ENCODE measurements at regions not wholly inside any gene's neighbourhood (a gene's known extent, or its start where the extent isn't known, plus 50 kb on each side); places are given as distances from the start of the nearest gene placed in this dataset.
"Not testable (repeated sequence)": the region's sequence is repeated elsewhere in the genome, so short reads cannot be mapped to it uniquely, and the experiment has no call there.

DNA sequence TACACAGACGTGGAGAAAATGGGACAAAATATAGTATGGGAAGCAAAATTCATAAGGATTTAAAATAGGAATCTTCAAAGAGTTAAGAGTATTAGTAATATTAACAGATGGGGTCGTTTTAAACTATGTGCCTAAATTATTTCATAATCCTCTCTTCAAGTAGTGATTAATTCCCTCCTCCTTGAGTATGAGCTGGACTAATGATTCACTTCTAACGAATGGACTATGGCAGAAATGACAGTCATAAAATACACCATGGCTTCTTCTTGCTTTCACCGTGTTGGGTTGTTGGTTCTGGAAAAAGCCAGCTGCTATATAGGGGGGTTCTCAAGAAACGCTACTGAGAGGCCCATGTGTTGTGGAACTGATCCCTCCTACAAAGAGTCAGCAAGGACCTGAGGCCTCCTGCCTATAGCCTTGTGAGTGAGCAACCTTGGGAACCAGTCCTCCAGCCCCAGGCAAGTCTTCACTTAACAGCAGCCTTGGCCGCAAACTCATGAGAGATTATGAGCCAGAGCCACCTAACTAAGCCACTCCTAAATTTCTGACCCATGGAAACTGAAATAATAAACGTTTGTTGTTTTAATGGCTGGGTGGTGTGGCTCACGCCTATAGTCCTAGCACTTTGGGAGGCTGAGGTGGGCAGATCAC lies 64.8 kb upstream of the ABHD2 start:
- no peak overlapping the region for H3K9ac ChIP-seq (ENCODE audit: low read length in 5 of 5)
- H3K9me3 ChIP-seq (ENCODE audit: control insufficient read depth in 5 of 5, low read length in 5 of 5): peaks cover 0 to 16% (median 7%) of the 10 kb centered on the region in 5 donors
- H3K4me3 ChIP-seq (ENCODE audit: low read depth in 1 of 5, low read length in 5 of 5): no peak overlapping the region
- peaks cover 1 to 24% (median 17%) of the 10 kb centered on the region in 5 donors for H3K4me1 ChIP-seq (ENCODE audit: control insufficient read depth in 5 of 5, insufficient read depth in 5 of 5, low read length in 5 of 5)
- no peaks in the 10 kb centered on the region for H3K36me3 ChIP-seq (ENCODE audit: control insufficient read depth in 5 of 5, insufficient read depth in 5 of 5, low read length in 5 of 5)
- no peak overlapping the region for H3K27ac ChIP-seq (ENCODE audit: low read depth, low read length)
- no peaks in the 10 kb centered on the region for H3K27me3 ChIP-seq (ENCODE audit: control insufficient read depth in 5 of 5, insufficient read depth in 4 of 5, low read length in 5 of 5)

DNA sequence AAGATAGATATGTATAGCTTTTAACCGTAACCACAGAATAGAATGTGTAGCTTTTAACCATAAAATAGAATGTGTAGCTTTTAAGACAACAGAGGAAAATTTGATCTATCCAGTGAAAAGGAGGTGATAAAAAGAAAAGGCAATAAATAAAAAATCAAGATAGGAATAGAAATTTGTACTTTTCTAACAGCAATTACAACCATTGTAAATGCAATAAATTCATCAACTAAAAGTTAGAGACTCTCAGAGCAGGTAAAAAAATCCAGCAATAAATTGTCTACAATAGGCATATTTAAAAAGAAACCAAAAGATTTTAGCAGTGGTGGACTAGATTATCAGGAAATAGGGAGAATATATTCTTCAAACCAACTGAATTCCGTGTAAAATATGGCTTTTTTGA lies 63.8 kb upstream of the ABHD2 start:
- H3K9me3 ChIP-seq (ENCODE audit: control insufficient read depth in 5 of 5, low read length in 5 of 5): peaks cover 0 to 16% (median 7%) of the 10 kb centered on the region in 5 donors
- no peak overlapping the region for H3K4me3 ChIP-seq (ENCODE audit: low read depth in 1 of 5, low read length in 5 of 5)
- H3K27me3 ChIP-seq (ENCODE audit: control insufficient read depth in 5 of 5, insufficient read depth in 4 of 5, low read length in 5 of 5): no peaks in the 10 kb centered on the region
- no peak overlapping the region for H3K27ac ChIP-seq (ENCODE audit: low read depth, low read length)
- H3K9ac ChIP-seq (ENCODE audit: low read length in 5 of 5): no peak overlapping the region
- peaks cover 0 to 16% (median 8%) of the 10 kb centered on the region in 5 donors for H3K4me1 ChIP-seq (ENCODE audit: control insufficient read depth in 5 of 5, insufficient read depth in 5 of 5, low read length in 5 of 5)
- no peaks in the 10 kb centered on the region for H3K36me3 ChIP-seq (ENCODE audit: control insufficient read depth in 5 of 5, insufficient read depth in 5 of 5, low read length in 5 of 5)

DNA sequence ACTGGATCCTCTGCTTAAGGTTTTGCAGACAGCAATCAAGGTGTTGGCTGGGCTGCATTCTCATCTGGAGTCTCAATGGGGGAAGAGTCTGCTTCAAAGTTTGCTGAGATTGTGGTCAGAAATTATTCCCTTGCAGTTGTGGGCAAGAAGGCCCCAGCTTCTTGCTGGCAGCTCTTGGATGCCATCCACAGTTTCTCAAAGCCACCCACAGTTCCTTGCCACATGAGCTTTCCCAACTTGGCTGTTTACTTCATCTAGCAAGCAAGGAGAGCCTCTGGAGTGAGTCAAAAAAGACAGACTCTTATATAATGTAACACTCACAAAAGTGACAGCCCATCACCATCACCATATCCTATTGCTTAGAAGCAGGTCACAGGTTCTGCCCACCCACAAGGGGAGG lies 62.1 kb upstream of the ABHD2 start:
- Histone ChIP-seq H3K27me3 (ENCODE audit: control insufficient read depth in 5 of 5, insufficient read depth in 4 of 5, low read length in 5 of 5) (no peaks in the 10 kb centered on the region), H3K4me1 (ENCODE audit: control insufficient read depth in 5 of 5, insufficient read depth in 5 of 5, low read length in 5 of 5) (peaks cover 0 to 10% (median 2%) of the 10 kb centered on the region in 5 donors), H3K9ac (ENCODE audit: low read length in 5 of 5) (no peak overlapping the region), H3K4me3 (ENCODE audit: low read depth in 1 of 5, low read length in 5 of 5) (no peak overlapping the region), H3K9me3 (ENCODE audit: control insufficient read depth in 5 of 5, low read length in 5 of 5) (peaks cover 0 to 16% (median 7%) of the 10 kb centered on the region in 5 donors), H3K36me3 (ENCODE audit: control insufficient read depth in 5 of 5, insufficient read depth in 5 of 5, low read length in 5 of 5) (no peaks in the 10 kb centered on the region), H3K27ac (ENCODE audit: low read depth, low read length) (no peak overlapping the region)

GRCh38 chr15:89028036-89028435 lies 60.2 kb upstream of the ABHD2 start:
- no peak overlapping the region for H3K27ac ChIP-seq (ENCODE audit: low read depth, low read length)
- H3K9me3 ChIP-seq (ENCODE audit: control insufficient read depth in 5 of 5, low read length in 5 of 5): peaks cover 0 to 16% (median 7%) of the 10 kb centered on the region in 5 donors
- no peak overlapping the region for H3K4me3 ChIP-seq (ENCODE audit: low read depth in 1 of 5, low read length in 5 of 5)
- H3K9ac ChIP-seq (ENCODE audit: low read length in 5 of 5): no peak overlapping the region
- no peaks in the 10 kb centered on the region for H3K36me3 ChIP-seq (ENCODE audit: control insufficient read depth in 5 of 5, insufficient read depth in 5 of 5, low read length in 5 of 5)
- no peaks in the 10 kb centered on the region for H3K27me3 ChIP-seq (ENCODE audit: control insufficient read depth in 5 of 5, insufficient read depth in 4 of 5, low read length in 5 of 5)
- no peaks in the 10 kb centered on the region for H3K4me1 ChIP-seq (ENCODE audit: control insufficient read depth in 5 of 5, insufficient read depth in 5 of 5, low read length in 5 of 5)

DNA sequence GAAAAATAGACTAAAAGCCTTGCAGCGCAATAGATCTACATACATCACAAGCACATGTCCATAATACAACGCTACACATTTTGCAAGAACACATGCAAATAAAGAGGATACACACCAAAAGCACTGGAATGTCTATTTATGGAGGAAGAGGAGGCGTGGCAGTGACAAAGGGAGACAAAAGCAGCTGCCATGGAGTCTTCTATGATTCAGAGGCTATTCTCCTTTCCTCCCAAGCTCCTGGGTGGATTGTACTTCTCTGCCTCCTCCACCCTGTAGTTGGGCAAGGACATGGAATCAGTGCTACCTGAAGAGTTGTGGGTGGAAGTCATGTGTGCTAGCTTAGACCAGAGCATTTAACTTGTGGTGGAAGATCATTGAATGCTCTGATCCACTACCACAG lies 57.9 kb upstream of the ABHD2 start:
- H3K4me1 ChIP-seq (ENCODE audit: control insufficient read depth in 5 of 5, insufficient read depth in 5 of 5, low read length in 5 of 5): peaks cover 0 to 6% (median 4%) of the 10 kb centered on the region in 5 donors
- peaks cover 0 to 9% (median 7%) of the 10 kb centered on the region in 5 donors for H3K9me3 ChIP-seq (ENCODE audit: control insufficient read depth in 5 of 5, low read length in 5 of 5)
- H3K27ac ChIP-seq (ENCODE audit: low read depth, low read length): no peak overlapping the region
- H3K36me3 ChIP-seq (ENCODE audit: control insufficient read depth in 5 of 5, insufficient read depth in 5 of 5, low read length in 5 of 5): no peaks in the 10 kb centered on the region
- H3K9ac ChIP-seq (ENCODE audit: low read length in 5 of 5): no peak overlapping the region
- H3K4me3 ChIP-seq (ENCODE audit: low read depth in 1 of 5, low read length in 5 of 5): no peak overlapping the region
- no peaks in the 10 kb centered on the region for H3K27me3 ChIP-seq (ENCODE audit: control insufficient read depth in 5 of 5, insufficient read depth in 4 of 5, low read length in 5 of 5)

GRCh38 chr15:89031637-89032285 lies 56.5 kb upstream of the ABHD2 start:
- not testable (repeated sequence) for H3K27ac ChIP-seq (ENCODE audit: low read depth, low read length); H3K4me1 ChIP-seq (ENCODE audit: control insufficient read depth in 5 of 5, insufficient read depth in 5 of 5, low read length in 5 of 5); H3K36me3 ChIP-seq (ENCODE audit: control insufficient read depth in 5 of 5, insufficient read depth in 5 of 5, low read length in 5 of 5); H3K9ac ChIP-seq (ENCODE audit: low read length in 5 of 5); H3K27me3 ChIP-seq (ENCODE audit: control insufficient read depth in 5 of 5, insufficient read depth in 4 of 5, low read length in 5 of 5); H3K4me3 ChIP-seq (ENCODE audit: low read depth in 1 of 5, low read length in 5 of 5); H3K9me3 ChIP-seq (ENCODE audit: control insufficient read depth in 5 of 5, low read length in 5 of 5)

- no peaks in the 10 kb centered on the region for H3K9me3 ChIP-seq (ENCODE audit: control insufficient read depth in 5 of 5, low read length in 5 of 5)
Observed at GRCh38 chr15:89034305-89034704, 54.0 kb upstream of the ABHD2 start.

DNA sequence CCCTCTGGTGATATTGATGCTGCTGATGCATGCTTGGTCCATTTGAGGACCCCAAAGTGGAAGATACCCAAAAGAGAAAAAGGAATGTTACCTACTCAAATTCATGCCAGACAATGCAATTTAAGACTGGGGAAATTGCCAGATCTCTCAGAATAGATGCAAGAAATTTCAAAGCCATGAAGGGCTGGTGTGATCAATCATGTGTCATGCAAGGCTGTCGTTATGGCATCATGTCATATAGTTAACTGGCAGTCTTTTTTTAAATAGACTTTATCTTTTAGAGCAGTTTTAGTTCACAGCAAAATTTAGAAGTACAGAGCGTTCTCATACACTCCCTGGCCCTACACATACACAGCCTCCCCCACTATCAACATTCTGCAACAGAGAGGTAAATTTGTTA lies 53.1 kb upstream of the ABHD2 start:
- no peaks in the 10 kb centered on the region for H3K27me3 ChIP-seq (ENCODE audit: control insufficient read depth in 5 of 5, insufficient read depth in 4 of 5, low read length in 5 of 5)
- peaks cover 0 to 12% (median 4%) of the 10 kb centered on the region in 5 donors for H3K4me1 ChIP-seq (ENCODE audit: control insufficient read depth in 5 of 5, insufficient read depth in 5 of 5, low read length in 5 of 5)
- no peak overlapping the region for H3K9ac ChIP-seq (ENCODE audit: low read length in 5 of 5)
- no peaks in the 10 kb centered on the region for H3K36me3 ChIP-seq (ENCODE audit: control insufficient read depth in 5 of 5, insufficient read depth in 5 of 5, low read length in 5 of 5)
- no peak overlapping the region for H3K4me3 ChIP-seq (ENCODE audit: low read depth in 1 of 5, low read length in 5 of 5)
- no peak overlapping the region for H3K27ac ChIP-seq (ENCODE audit: low read depth, low read length)
- H3K9me3 ChIP-seq (ENCODE audit: control insufficient read depth in 5 of 5, low read length in 5 of 5): no peaks in the 10 kb centered on the region

More at GRCh38 chr15:89034305-89034704, 54.0 kb upstream of the ABHD2 start:
- Histone ChIP-seq H3K27ac (ENCODE audit: low read depth, low read length) (no peak overlapping the region), H3K27me3 (ENCODE audit: control insufficient read depth in 5 of 5, insufficient read depth in 4 of 5, low read length in 5 of 5) (no peaks in the 10 kb centered on the region), H3K4me1 (ENCODE audit: control insufficient read depth in 5 of 5, insufficient read depth in 5 of 5, low read length in 5 of 5) (peaks cover 0 to 9% (median 4%) of the 10 kb centered on the region in 5 donors), H3K4me3 (ENCODE audit: low read depth in 1 of 5, low read length in 5 of 5) (no peak overlapping the region), H3K36me3 (ENCODE audit: control insufficient read depth in 5 of 5, insufficient read depth in 5 of 5, low read length in 5 of 5) (no peaks in the 10 kb centered on the region), H3K9ac (ENCODE audit: low read length in 5 of 5) (no peak overlapping the region)

DNA sequence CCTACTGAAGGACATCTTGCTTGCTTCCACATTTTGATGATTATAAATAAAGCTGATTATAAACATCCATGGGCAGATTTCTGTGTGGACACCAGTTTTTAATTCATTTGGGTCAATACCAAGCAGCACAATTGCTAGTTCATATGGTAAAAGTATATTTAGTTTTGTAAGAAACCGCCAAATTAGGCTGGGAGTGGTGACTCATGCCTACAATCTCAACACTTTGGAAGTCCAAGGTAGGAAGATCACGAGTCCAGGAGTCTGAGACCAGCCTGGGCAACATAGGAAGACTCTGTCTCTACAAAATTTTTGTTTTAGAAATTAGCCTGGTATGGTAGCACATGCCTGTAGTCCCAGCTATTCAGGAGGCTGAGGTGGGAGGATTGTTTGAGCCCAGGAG lies 52.6 kb upstream of the ABHD2 start:
- Histone ChIP-seq H3K27me3 (ENCODE audit: control insufficient read depth in 5 of 5, insufficient read depth in 4 of 5, low read length in 5 of 5) (no peaks in the 10 kb centered on the region), H3K9ac (ENCODE audit: low read length in 5 of 5) (no peak overlapping the region), H3K27ac (ENCODE audit: low read depth, low read length) (no peak overlapping the region), H3K36me3 (ENCODE audit: control insufficient read depth in 5 of 5, insufficient read depth in 5 of 5, low read length in 5 of 5) (no peaks in the 10 kb centered on the region), H3K9me3 (ENCODE audit: control insufficient read depth in 5 of 5, low read length in 5 of 5) (no peaks in the 10 kb centered on the region), H3K4me1 (ENCODE audit: control insufficient read depth in 5 of 5, insufficient read depth in 5 of 5, low read length in 5 of 5) (peaks cover 0 to 14% (median 6%) of the 10 kb centered on the region in 5 donors), H3K4me3 (ENCODE audit: low read depth in 1 of 5, low read length in 5 of 5) (no peak overlapping the region)

GRCh38 chr15:89038146-89038545 lies 50.1 kb upstream of the ABHD2 start:
- H3K36me3 ChIP-seq (ENCODE audit: control insufficient read depth in 5 of 5, insufficient read depth in 5 of 5, low read length in 5 of 5): no peaks in the 10 kb centered on the region
- H3K4me3 ChIP-seq (ENCODE audit: low read depth in 1 of 5, low read length in 5 of 5): no peak overlapping the region
- no peak overlapping the region for H3K9ac ChIP-seq (ENCODE audit: low read length in 5 of 5)
- no peaks in the 10 kb centered on the region for H3K27me3 ChIP-seq (ENCODE audit: control insufficient read depth in 5 of 5, insufficient read depth in 4 of 5, low read length in 5 of 5)
- H3K27ac ChIP-seq (ENCODE audit: low read depth, low read length): no peak overlapping the region
- H3K4me1 ChIP-seq (ENCODE audit: control insufficient read depth in 5 of 5, insufficient read depth in 5 of 5, low read length in 5 of 5): peaks cover 0 to 29% (median 20%) of the 10 kb centered on the region in 5 donors
- no peaks in the 10 kb centered on the region for H3K9me3 ChIP-seq (ENCODE audit: control insufficient read depth in 5 of 5, low read length in 5 of 5)
